GM19468 (cell line): ENCODE measurements at regions not wholly inside any gene's neighbourhood (a gene's known extent, or its start where the extent isn't known, plus 50 kb on each side); places are given as distances from the start of the nearest gene placed in this dataset.

Source experiments
- ATAC-seq: cut with Tn5 transposase; IDR thresholded peaks from one replicate; pipeline ENCODE4 v1.9.1; 2021; ENCODE audit warnings: mild to moderate bottlenecking, moderate library complexity, moderate number of reproducible peaks; ENCODE audit not compliant: unreplicated experiment; ENCODE audit errors: extremely low read depth

GRCh38 chr9:29865764-29866313 is 2292.6 kb upstream of the C9orf72 start:
- ATAC-seq = no peak

- ATAC-seq = no peak
These were observed 2293.3 kb upstream of the C9orf72 start for GRCh38 chr9:29866556-29866955.

GRCh38 chr9:29873579-29873978 is 2300.3 kb upstream of the C9orf72 start:
- no peak for ATAC-seq

- no peak for ATAC-seq
These were observed 2302.3 kb upstream of the C9orf72 start for GRCh38 chr9:29875547-29875946.

- no peak for ATAC-seq
These were observed 2309.5 kb upstream of the C9orf72 start for GRCh38 chr9:29882767-29883166.

GRCh38 chr9:29906065-29906464 is 2332.8 kb upstream of the C9orf72 start:
- ATAC-seq = no peak

- no peak for ATAC-seq
These were observed 2354.8 kb upstream of the C9orf72 start for GRCh38 chr9:29928072-29928471.

- no peak for ATAC-seq
These were observed 2366.3 kb upstream of the C9orf72 start for GRCh38 chr9:29939559-29939958.

GRCh38 chr9:29945012-29945411 is 2371.7 kb upstream of the C9orf72 start:
- ATAC-seq = no peak

GRCh38 chr9:29958469-29958868 is 2385.2 kb upstream of the C9orf72 start:
- no peak for ATAC-seq

GRCh38 chr9:29965834-29966233 is 2392.6 kb upstream of the C9orf72 start:
- ATAC-seq = no peak

- no peak for ATAC-seq
These were observed 2393.0 kb upstream of the C9orf72 start for GRCh38 chr9:29966247-29966646.

- no peak for ATAC-seq
These were observed 2395.6 kb upstream of the C9orf72 start for GRCh38 chr9:29968831-29969230.

GRCh38 chr9:29969408-29969807 is 2396.1 kb upstream of the C9orf72 start:
- ATAC-seq = no peak

- no peak for ATAC-seq
These were observed 2396.8 kb upstream of the C9orf72 start for GRCh38 chr9:29969856-29970647.

- ATAC-seq = no peak
These were observed 2400.9 kb upstream of the C9orf72 start for GRCh38 chr9:29974197-29974596.

GRCh38 chr9:29976981-29977380 is 2403.7 kb upstream of the C9orf72 start:
- ATAC-seq = no peak

GRCh38 chr9:29981013-29981412 is 2403.4 kb upstream of the ACO1 start:
- no peak for ATAC-seq

GRCh38 chr9:29999645-30000044 is 2384.8 kb upstream of the ACO1 start:
- no peak for ATAC-seq

- no peak for ATAC-seq
These were observed 2373.8 kb upstream of the ACO1 start for GRCh38 chr9:30010691-30011090.

- ATAC-seq = no peak
These were observed 2371.8 kb upstream of the ACO1 start for GRCh38 chr9:30012622-30013021.

- no peak for ATAC-seq
These were observed 2369.4 kb upstream of the ACO1 start for GRCh38 chr9:30015073-30015472.
